ENCODE measurements at regions not wholly inside any gene's neighbourhood (a gene's known extent, or its start where the extent isn't known, plus 50 kb on each side); places are given as distances from the start of the nearest gene placed in this dataset.
A peak's percentile ranks its signal among the peaks of the same experiment; 100 is the strongest.

- Histone ChIP-seq H3K18ac (ENCODE audit: low read depth in 1 of 2, low read length in 2 of 2) (no peak overlapping the region), H3K4me1 (ENCODE audit: control insufficient read depth, insufficient read depth, low read depth, low read length) (no peaks in the 10 kb centered on the region), H2BK120ac (ENCODE audit: low read depth, low read length) (no peak overlapping the region), H4K8ac (ENCODE audit: low read length) (no peak overlapping the region), H2BK5ac (ENCODE audit: low read depth, low read length, poor library complexity, severe bottlenecking) (no peak overlapping the region), H3K23ac (ENCODE audit: low read length in 2 of 2) (no peak overlapping the region), H3K14ac (ENCODE audit: low read length in 2 of 2) (no peak overlapping the region), H2BK15ac (ENCODE audit: low read depth, poor library complexity, severe bottlenecking) (no peak overlapping the region), H3K4me3 (ENCODE audit: insufficient read depth in 1 of 2, low read depth in 1 of 2, low read length in 2 of 2) (no peak overlapping the region), H3K36me3 (ENCODE audit: control insufficient read depth in 1 of 2, insufficient read depth in 2 of 2, low read depth in 1 of 2, low read length in 2 of 2) (no peaks in the 10 kb centered on the region), H2BK12ac (ENCODE audit: low read length in 2 of 2) (no peak overlapping the region), H3K27ac (ENCODE audit: low read length, poor library complexity, severe bottlenecking) (no peak overlapping the region), H4K91ac (ENCODE audit: low read length) (no peak overlapping the region), H3K4me2 (ENCODE audit: low read length, poor library complexity, severe bottlenecking) (no peak overlapping the region), H3K9ac (ENCODE audit: low read length) (no peak overlapping the region), H3K9me3 (ENCODE audit: control insufficient read depth, low read length) (no peaks in the 10 kb centered on the region), H2AK5ac (ENCODE audit: low read length, severe bottlenecking) (no peak overlapping the region), H3K4ac (ENCODE audit: low read depth in 1 of 2, low read length in 2 of 2) (no peak overlapping the region), H3K79me1 (replicated peaks; ENCODE audit: low read length, poor library complexity, severe bottlenecking) (no peaks in the 10 kb centered on the region), H2AFZ (ENCODE audit: low read depth, low read length) (no peak overlapping the region), H3K27me3 (ENCODE audit: control insufficient read depth in 1 of 2, insufficient read depth in 1 of 2, low read length in 2 of 2) (no peaks in the 10 kb centered on the region)
- DNase-seq: no peak
- WGBS: 76% methylated on average over 3 of the region's 4 CpGs
These were observed 523.9 kb downstream of the LMO4 start for GRCh38 chr1:87852410-87853161.

- Histone ChIP-seq H3K9ac (ENCODE audit: low read length) (peak overlapping the region; percentile 71), H3K4me2 (ENCODE audit: low read length, poor library complexity, severe bottlenecking) (no peak overlapping the region), H2AK5ac (ENCODE audit: low read length, severe bottlenecking) (no peak overlapping the region), H3K18ac (ENCODE audit: low read depth in 1 of 2, low read length in 2 of 2) (no peak overlapping the region), H3K36me3 (ENCODE audit: control insufficient read depth in 1 of 2, insufficient read depth in 2 of 2, low read depth in 1 of 2, low read length in 2 of 2) (no peaks in the 10 kb centered on the region), H3K27me3 (ENCODE audit: control insufficient read depth in 1 of 2, insufficient read depth in 1 of 2, low read length in 2 of 2) (no peaks in the 10 kb centered on the region), H3K4ac (ENCODE audit: low read depth in 1 of 2, low read length in 2 of 2) (no peak overlapping the region), H3K79me1 (replicated peaks; ENCODE audit: low read length, poor library complexity, severe bottlenecking) (no peaks in the 10 kb centered on the region), H3K4me3 (ENCODE audit: insufficient read depth in 1 of 2, low read depth in 1 of 2, low read length in 2 of 2) (peak overlapping the region in 1 of 2 experiments; percentile 55), H2BK15ac (ENCODE audit: low read depth, poor library complexity, severe bottlenecking) (no peak overlapping the region), H3K4me1 (ENCODE audit: control insufficient read depth, insufficient read depth, low read depth, low read length) (no peaks in the 10 kb centered on the region), H3K14ac (ENCODE audit: low read length in 2 of 2) (no peak overlapping the region), H2BK12ac (ENCODE audit: low read length in 2 of 2) (no peak overlapping the region), H2BK5ac (ENCODE audit: low read depth, low read length, poor library complexity, severe bottlenecking) (no peak overlapping the region), H2AFZ (ENCODE audit: low read depth, low read length) (no peak overlapping the region), H3K9me3 (ENCODE audit: control insufficient read depth, low read length) (no peaks in the 10 kb centered on the region), H4K8ac (ENCODE audit: low read length) (no peak overlapping the region), H3K23ac (ENCODE audit: low read length in 2 of 2) (no peak overlapping the region), H2BK120ac (ENCODE audit: low read depth, low read length) (no peak overlapping the region), H4K91ac (ENCODE audit: low read length) (no peak overlapping the region), H3K27ac (ENCODE audit: low read length, poor library complexity, severe bottlenecking) (no peak overlapping the region)
- 78% methylated on average over 5 of the region's 5 CpGs for WGBS
- peak; percentile 3 for DNase-seq
These were observed 525.1 kb downstream of the LMO4 start for GRCh38 chr1:87853576-87854351.

- no peak overlapping the region for H3K27ac ChIP-seq (ENCODE audit: low read length, poor library complexity, severe bottlenecking)
- H3K4me3 ChIP-seq (ENCODE audit: insufficient read depth in 1 of 2, low read depth in 1 of 2, low read length in 2 of 2): no peak overlapping the region
- H2AFZ ChIP-seq (ENCODE audit: low read depth, low read length): no peak overlapping the region
- H2BK15ac ChIP-seq (ENCODE audit: low read depth, poor library complexity, severe bottlenecking): no peak overlapping the region
- no peak for DNase-seq
- no peaks in the 10 kb centered on the region for H3K79me1 ChIP-seq (replicated peaks; ENCODE audit: low read length, poor library complexity, severe bottlenecking)
- H3K27me3 ChIP-seq (ENCODE audit: control insufficient read depth in 1 of 2, insufficient read depth in 1 of 2, low read length in 2 of 2): no peaks in the 10 kb centered on the region
- H3K14ac ChIP-seq (ENCODE audit: low read length in 2 of 2): no peak overlapping the region
- WGBS: 80% methylated on average over 1 of the region's 1 CpG
- H3K4ac ChIP-seq (ENCODE audit: low read depth in 1 of 2, low read length in 2 of 2): no peak overlapping the region
- no peak overlapping the region for H4K8ac ChIP-seq (ENCODE audit: low read length)
- H2BK12ac ChIP-seq (ENCODE audit: low read length in 2 of 2): no peak overlapping the region
- no peak overlapping the region for H3K18ac ChIP-seq (ENCODE audit: low read depth in 1 of 2, low read length in 2 of 2)
- H3K4me2 ChIP-seq (ENCODE audit: low read length, poor library complexity, severe bottlenecking): no peak overlapping the region
- H3K9me3 ChIP-seq (ENCODE audit: control insufficient read depth, low read length): peaks cover 11% of the 10 kb centered on the region
- H3K23ac ChIP-seq (ENCODE audit: low read length in 2 of 2): no peak overlapping the region
- no peak overlapping the region for H2BK5ac ChIP-seq (ENCODE audit: low read depth, low read length, poor library complexity, severe bottlenecking)
- no peaks in the 10 kb centered on the region for H3K36me3 ChIP-seq (ENCODE audit: control insufficient read depth in 1 of 2, insufficient read depth in 2 of 2, low read depth in 1 of 2, low read length in 2 of 2)
- no peaks in the 10 kb centered on the region for H3K4me1 ChIP-seq (ENCODE audit: control insufficient read depth, insufficient read depth, low read depth, low read length)
- H2AK5ac ChIP-seq (ENCODE audit: low read length, severe bottlenecking): no peak overlapping the region
- no peak overlapping the region for H2BK120ac ChIP-seq (ENCODE audit: low read depth, low read length)
- no peak overlapping the region for H3K9ac ChIP-seq (ENCODE audit: low read length)
- H4K91ac ChIP-seq (ENCODE audit: low read length): no peak overlapping the region
These were observed 534.6 kb downstream of the LMO4 start for GRCh38 chr1:87863317-87863716.

- H2BK120ac ChIP-seq (ENCODE audit: low read depth, low read length): no peak overlapping the region
- H3K4me3 ChIP-seq (ENCODE audit: insufficient read depth in 1 of 2, low read depth in 1 of 2, low read length in 2 of 2): no peak overlapping the region
- no peak for DNase-seq
- H3K36me3 ChIP-seq (ENCODE audit: control insufficient read depth in 1 of 2, insufficient read depth in 2 of 2, low read depth in 1 of 2, low read length in 2 of 2): no peaks in the 10 kb centered on the region
- no peaks in the 10 kb centered on the region for H3K4me1 ChIP-seq (ENCODE audit: control insufficient read depth, insufficient read depth, low read depth, low read length)
- no peak overlapping the region for H3K14ac ChIP-seq (ENCODE audit: low read length in 2 of 2)
- H3K27ac ChIP-seq (ENCODE audit: low read length, poor library complexity, severe bottlenecking): no peak overlapping the region
- no peak overlapping the region for H2BK15ac ChIP-seq (ENCODE audit: low read depth, poor library complexity, severe bottlenecking)
- H2AK5ac ChIP-seq (ENCODE audit: low read length, severe bottlenecking): no peak overlapping the region
- no peak overlapping the region for H3K4ac ChIP-seq (ENCODE audit: low read depth in 1 of 2, low read length in 2 of 2)
- no peak overlapping the region for H3K23ac ChIP-seq (ENCODE audit: low read length in 2 of 2)
- no peaks in the 10 kb centered on the region for H3K79me1 ChIP-seq (replicated peaks; ENCODE audit: low read length, poor library complexity, severe bottlenecking)
- no peak overlapping the region for H3K4me2 ChIP-seq (ENCODE audit: low read length, poor library complexity, severe bottlenecking)
- no peak overlapping the region for H2AFZ ChIP-seq (ENCODE audit: low read depth, low read length)
- no peak overlapping the region for H2BK5ac ChIP-seq (ENCODE audit: low read depth, low read length, poor library complexity, severe bottlenecking)
- H3K9me3 ChIP-seq (ENCODE audit: control insufficient read depth, low read length): peaks cover 11% of the 10 kb centered on the region
- no peak overlapping the region for H4K91ac ChIP-seq (ENCODE audit: low read length)
- H3K27me3 ChIP-seq (ENCODE audit: control insufficient read depth in 1 of 2, insufficient read depth in 1 of 2, low read length in 2 of 2): no peaks in the 10 kb centered on the region
- WGBS: 88% methylated on average over 4 of the region's 4 CpGs
- H3K9ac ChIP-seq (ENCODE audit: low read length): no peak overlapping the region
- H3K18ac ChIP-seq (ENCODE audit: low read depth in 1 of 2, low read length in 2 of 2): no peak overlapping the region
- H2BK12ac ChIP-seq (ENCODE audit: low read length in 2 of 2): no peak overlapping the region
- H4K8ac ChIP-seq (ENCODE audit: low read length): no peak overlapping the region
These were observed 536.0 kb downstream of the LMO4 start for GRCh38 chr1:87864676-87865075.
